IMR-90 (cell line): ENCODE measurements at regions not wholly inside any gene's neighbourhood (a gene's known extent, or its start where the extent isn't known, plus 50 kb on each side); places are given as distances from the start of the nearest gene placed in this dataset.

ENCODE experiments used
- ATAC-seq: fragments of 200-7000 bp; cut with Tn5 transposase; 2 replicates; pipeline ENCODE4 v1.9.1; 2020; ENCODE audit warnings: low read depth, mild to moderate bottlenecking, moderate library complexity
- BruUV-seq: library from RNA; stranded (reverse); fragments of 400-500 nt; replicated peaks from 2 replicates; lab custom pipeline; 2021; lab: Mats Ljungman, UMichigan
- CTCF ChIA-PET: fragments of 300-600 bp; formaldehyde crosslinking; extraction: SDS; loops from one replicate; lab custom pipeline; 2021; ENCODE audit warnings: antibody characterized with exemption; lab: Yijun Ruan, JAX
- POLR2A ChIA-PET: fragments of 300-600 bp; sonication (Branson Sonifier 250); formaldehyde crosslinking; loops from one replicate; lab custom pipeline; 2022; ENCODE audit warnings: antibody characterized with exemption; ENCODE audit not compliant: unreplicated experiment; lab: Charles Lee
- DNase-seq: peaks from one replicate; pipeline ENCODE4 v3.0.0; 2013
- H2AFZ ChIP-seq: replicated peaks from 2 replicates; pipeline ENCODE3; 2013; ENCODE audit warnings: low read length, mild to moderate bottlenecking; ENCODE audit not compliant: poor library complexity
- H2AK5ac ChIP-seq: 2 replicates; pipeline ENCODE4 v1.6.1; 2013; ENCODE audit warnings: low read depth, low read length, inconsistent platforms
- H2AK9ac ChIP-seq: replicated peaks from 2 replicates; pipeline ENCODE3; 2013; ENCODE audit warnings: mild to moderate bottlenecking, low read depth, low read length, moderate library complexity; ENCODE audit not compliant: poor library complexity
- H2BK120ac ChIP-seq: 2 replicates; pipeline ENCODE4 v1.6.1; 2013; ENCODE audit warnings: low read depth, low read length, inconsistent platforms
- H2BK15ac ChIP-seq: 3 replicates; pipeline ENCODE4 v1.6.1; 2013; ENCODE audit warnings: low read depth, low read length, inconsistent platforms
- H2BK20ac ChIP-seq: 2 replicates; pipeline ENCODE4 v1.6.1; 2013; ENCODE audit warnings: low read depth, mild to moderate bottlenecking, inconsistent platforms, low read length, moderate library complexity
- H2BK5ac ChIP-seq: 2 replicates; pipeline ENCODE4 v1.6.1; 2013; ENCODE audit warnings: mild to moderate bottlenecking, low read depth, low read length, inconsistent platforms; ENCODE audit not compliant: poor library complexity, severe bottlenecking
- H3K14ac ChIP-seq: replicated peaks from 2 replicates; pipeline ENCODE4 v1.6.1; 2013; ENCODE audit warnings: low read depth, low read length, inconsistent platforms
- H3K18ac ChIP-seq: 2 replicates; pipeline ENCODE4 v1.6.1; 2013; ENCODE audit warnings: low read depth, low read length, control low read depth
- H3K23ac ChIP-seq: 2 replicates; pipeline ENCODE4 v1.6.1; 2013; ENCODE audit warnings: low read depth, low read length, inconsistent platforms
- H3K27ac ChIP-seq: 2 replicates; pipeline ENCODE4 v1.5.1; 2013; ENCODE audit warnings: mild to moderate bottlenecking, control low read depth, low read length; ENCODE audit not compliant: insufficient read depth
- H3K27me3 ChIP-seq: 2 replicates; pipeline ENCODE4 v1.6.1; 2013; ENCODE audit warnings: low read length; ENCODE audit not compliant: control insufficient read depth, insufficient read depth
- H3K36me3 ChIP-seq: 2 replicates; pipeline ENCODE4 v1.6.1; 2013; ENCODE audit warnings: low read length, mixed read lengths; ENCODE audit not compliant: control insufficient read depth, insufficient read depth
- H3K4ac ChIP-seq: 2 replicates; pipeline ENCODE4 v1.6.1; 2013; ENCODE audit warnings: low read depth, low read length, inconsistent platforms
- H3K4me1 ChIP-seq: 2 replicates; pipeline ENCODE4 v1.6.1; 2013; ENCODE audit warnings: low read length, mixed read lengths; ENCODE audit not compliant: control insufficient read depth, insufficient read depth
- H3K4me2 ChIP-seq: 2 replicates; pipeline ENCODE4 v1.6.1; 2013; ENCODE audit warnings: low read depth, mild to moderate bottlenecking, control low read depth, low read length, moderate library complexity
- H3K4me3 ChIP-seq: 2 replicates; pipeline ENCODE4 v1.5.1; 2013; ENCODE audit warnings: low read depth, mild to moderate bottlenecking, control low read depth, low read length, moderate library complexity; ENCODE audit not compliant: insufficient read depth
- H3K56ac ChIP-seq: 2 replicates; pipeline ENCODE4 v1.6.1; 2013; ENCODE audit warnings: low read length, inconsistent platforms; ENCODE audit not compliant: insufficient read depth; ENCODE audit errors: extremely low read depth
- H3K79me1 ChIP-seq, 2 experiments: 2 replicates each; pipeline ENCODE4 v1.6.1; 2013; ENCODE audit warnings: low read length in 2 of 2, inconsistent platforms in 1 of 2, low read depth in 1 of 2
- H3K9ac ChIP-seq: 2 replicates; pipeline ENCODE4 v1.6.1; 2013; ENCODE audit warnings: low read depth, low read length, control low read depth
- H3K9me1 ChIP-seq: 2 replicates; pipeline ENCODE4 v1.6.1; 2013; ENCODE audit warnings: low read length, inconsistent platforms; ENCODE audit not compliant: insufficient read depth
- H3K9me3 ChIP-seq: 2 replicates; pipeline ENCODE4 v1.6.1; 2013; ENCODE audit warnings: low read length; ENCODE audit not compliant: control insufficient read depth, insufficient read depth
- H4K20me1 ChIP-seq: 2 replicates; pipeline ENCODE4 v1.6.1; 2013; ENCODE audit warnings: low read length, inconsistent platforms; ENCODE audit not compliant: insufficient read depth
- H4K5ac ChIP-seq: 2 replicates; pipeline ENCODE4 v1.6.1; 2013; ENCODE audit warnings: mild to moderate bottlenecking, low read depth, low read length, control low read depth
- H4K8ac ChIP-seq, 2 experiments: 2 replicates each; pipeline ENCODE4 v1.6.1; 2013; ENCODE audit warnings: low read depth in 2 of 2, low read length in 2 of 2, control low read depth in 1 of 2, inconsistent platforms in 1 of 2
- H4K91ac ChIP-seq: 2 replicates; pipeline ENCODE4 v1.6.1; 2013; ENCODE audit warnings: low read depth, low read length, inconsistent platforms; ENCODE audit not compliant: insufficient read depth
- CEBPB ChIP-seq: IDR thresholded peaks from 2 replicates; pipeline ENCODE4 v1.6.1; 2012; ENCODE audit warnings: low read depth, low read length, improper control_type of control experiment
- CHD1 ChIP-seq: IDR thresholded peaks from 2 replicates; pipeline ENCODE4 v1.6.1; 2012; ENCODE audit warnings: low read depth, low read length, improper control_type of control experiment
- MAFK ChIP-seq: IDR thresholded peaks from 2 replicates; pipeline ENCODE4 v1.6.1; 2012; ENCODE audit warnings: low read depth, low read length, improper control_type of control experiment
- NFE2L2 ChIP-seq: fragments of 150-350 bp; IDR thresholded peaks from 2 replicates; pipeline ENCODE4 v1.6.1; 2016; ENCODE audit warnings: low read depth, mild to moderate bottlenecking, low read length
- RFX5 ChIP-seq: IDR thresholded peaks from 2 replicates; pipeline ENCODE4 v1.8.0; 2012; ENCODE audit warnings: low read depth, mild to moderate bottlenecking, low read length, moderate library complexity
- WGBS, 2 experiments: methylation state at CpG; one replicate each; pipeline versions ENCODE4 v1.1.5 to v1.1.7; 2013; ENCODE audit warnings: missing lambda C conversion rate in 2 of 2; ENCODE audit not compliant: insufficient read length in 1 of 2; ENCODE audit errors: extremely low coverage in 2 of 2; 5-methylcytosine and 5-hydroxymethylcytosine counted together
- dilution Hi-C: fragments of 300-500 bp; cut with HindIII; formaldehyde crosslinking; loops from one replicate; pipeline ENCODE4 v1.14.3; 2018; ENCODE audit warnings: low sequenced_read_pairs; ENCODE audit not compliant: unreplicated experiment
- in situ Hi-C: fragments of 300-500 bp; cut with MboI; formaldehyde crosslinking; loops from 3 replicates; pipeline ENCODE4 v1.14.3; 2019; ENCODE audit warnings: low sequenced_read_pairs, inconsistent platforms, mixed read lengths
- intact Hi-C: fragments of 100-400 bp; cut with micrococcal nuclease; formaldehyde crosslinking; loops from 2 replicates; pipeline ENCODE4 v1.10.0; 2022

- no TSS peak for BruUV-seq
- intact Hi-C loops = no loop called here
- Histone ChIP-seq H3K56ac (peak overlapping the region; percentile 83; the same call in 1 of the 2 replicates), H3K9ac (no peak overlapping the region; the same call in 1 of the 2 replicates), H2BK20ac (peak overlapping the region; percentile 89), H3K4ac (peak overlapping the region; percentile 93), H2AK9ac (peak overlapping the region; percentile 77), H3K23ac (peak overlapping the region; percentile 93), H3K4me2 (peak overlapping the region; percentile 61; the same call in 1 of the 2 replicates), H4K20me1 (no peaks in the 10 kb centered on the region), H3K36me3 (no peaks in the 10 kb centered on the region), H2AFZ (peak overlapping the region; percentile 82), H4K5ac (peak overlapping the region; percentile 90), H2AK5ac (peak overlapping the region; percentile 88; the same call in 1 of the 2 replicates), H3K4me3 (no peak overlapping the region), H3K4me1 (peaks cover 3% of the 10 kb centered on the region; the same call in 1 of the 2 replicates), H3K79me1 (no peaks in the 10 kb centered on the region), H3K9me1 (peaks cover 7% of the 10 kb centered on the region), H3K14ac (peak overlapping the region; percentile 89), H4K8ac (peak overlapping the region; percentile 66 to 98), H3K9me3 (no peaks in the 10 kb centered on the region), H4K91ac (peak overlapping the region; percentile 97), H2BK5ac (peak overlapping the region; percentile 92), H2BK15ac (peak overlapping the region; percentile 96; the same call in 2 of the 3 replicates), H3K27me3 (no peaks in the 10 kb centered on the region), H3K27ac (peak overlapping the region; percentile 94), H2BK120ac (peak overlapping the region; percentile 97), H3K18ac (peak overlapping the region; percentile 86)
- DNase-seq = peak; percentile 81
- in situ Hi-C loops = no loop called here
- ATAC-seq = peak; percentile 63
- ChIA-PET POLR2A (no interaction called here), CTCF (no interaction called here)
- no CpG with 5 or more reads among the region's 2 CpGs for WGBS, 2 experiments
- TF ChIP-seq RFX5 (no peak), CEBPB (no peak), CHD1 (no peak), MAFK (no peak), NFE2L2 (no peak)
- dilution Hi-C loops = no loop called here
Observed at GRCh38 chr4:43456383-43456782, 563.9 kb downstream of the GRXCR1 start.
